ENCODE measurements at regions not wholly inside any gene's neighbourhood (a gene's known extent, or its start where the extent isn't known, plus 50 kb on each side); places are given as distances from the start of the nearest gene placed in this dataset.
"Not testable (repeated sequence)": the region's sequence is repeated elsewhere in the genome, so short reads cannot be mapped to it uniquely, and the experiment has no call there.

DNA sequence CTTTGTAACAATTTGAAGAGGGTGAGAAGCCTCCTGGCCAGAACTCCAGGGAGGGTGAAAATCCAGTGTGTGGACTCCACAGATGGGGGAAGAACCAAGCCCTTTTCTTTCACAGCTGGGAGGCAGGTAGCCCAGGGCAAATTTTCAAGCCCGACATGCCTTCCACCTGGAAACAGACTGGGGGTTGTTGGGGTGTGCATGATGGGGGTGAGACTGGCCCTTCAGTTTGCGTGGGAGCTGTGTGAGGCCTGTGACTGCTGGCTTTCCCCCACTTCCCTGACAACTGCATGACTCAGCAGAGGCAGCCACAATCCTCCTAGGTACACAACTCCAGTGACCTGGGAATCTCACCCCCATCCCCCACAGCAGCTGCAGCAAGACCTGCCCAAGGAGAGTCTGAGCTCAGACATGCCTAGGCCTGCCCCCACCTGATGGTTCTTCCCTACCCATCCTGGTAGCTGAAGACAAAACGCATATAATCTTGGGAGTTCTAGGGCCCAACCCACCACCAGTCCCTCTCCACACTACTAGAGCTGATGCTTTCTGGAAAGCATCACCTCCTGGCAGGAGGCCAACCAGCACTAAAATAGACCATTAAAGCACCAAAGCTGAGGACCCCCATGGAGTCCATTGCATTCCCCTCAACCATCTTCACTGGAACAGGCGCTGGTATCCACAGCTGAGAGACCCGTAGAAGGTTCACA lies 445.4 kb downstream of the TFEC start:
- FAIRE-seq (no peak), DNase-seq (ENCODE audit: low spot score in 2 of 2) (no peak)

GRCh38 chr7:115582956-115583355 lies 447.6 kb downstream of the TFEC start:
- FAIRE-seq (no peak), DNase-seq (ENCODE audit: low spot score in 2 of 2) (no peak)

- no peak for FAIRE-seq
Measured at GRCh38 chr7:115578576-115578975, 452.0 kb downstream of the TFEC start.

DNA sequence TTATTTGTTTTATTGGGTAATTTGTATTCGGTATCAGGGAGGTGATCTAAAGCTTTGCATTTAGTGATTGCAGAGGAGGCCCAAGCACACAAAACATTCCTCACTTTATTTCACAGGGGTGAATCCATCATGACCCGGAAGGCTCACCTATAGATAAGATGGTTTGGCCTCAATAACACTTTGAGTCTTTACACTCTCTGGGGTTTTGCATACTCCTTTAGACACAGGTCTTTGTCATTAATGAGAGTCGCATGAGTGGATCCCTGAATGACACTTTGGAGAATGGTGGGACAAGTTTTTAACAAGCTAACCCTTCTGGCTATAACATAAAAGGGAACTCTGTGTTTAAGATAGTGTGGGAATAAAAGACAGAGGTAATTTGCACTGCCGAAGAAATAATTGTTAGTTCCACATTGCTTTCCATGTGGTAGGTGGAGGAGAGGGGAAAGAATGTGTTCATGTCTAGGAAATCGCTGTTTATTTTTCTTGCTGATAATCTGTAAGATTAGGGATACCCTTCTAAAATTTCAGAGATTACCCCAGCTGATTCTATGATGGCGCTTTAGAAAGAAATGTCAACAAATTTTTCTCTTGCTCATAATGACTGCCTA lies 455.8 kb downstream of the TFEC start:
- FAIRE-seq (no peak), DNase-seq (ENCODE audit: low spot score in 2 of 2) (no peak)

More at GRCh38 chr7:115578576-115578975, 452.0 kb downstream of the TFEC start:
- DNase-seq (ENCODE audit: low spot score in 2 of 2), result no peak

DNA sequence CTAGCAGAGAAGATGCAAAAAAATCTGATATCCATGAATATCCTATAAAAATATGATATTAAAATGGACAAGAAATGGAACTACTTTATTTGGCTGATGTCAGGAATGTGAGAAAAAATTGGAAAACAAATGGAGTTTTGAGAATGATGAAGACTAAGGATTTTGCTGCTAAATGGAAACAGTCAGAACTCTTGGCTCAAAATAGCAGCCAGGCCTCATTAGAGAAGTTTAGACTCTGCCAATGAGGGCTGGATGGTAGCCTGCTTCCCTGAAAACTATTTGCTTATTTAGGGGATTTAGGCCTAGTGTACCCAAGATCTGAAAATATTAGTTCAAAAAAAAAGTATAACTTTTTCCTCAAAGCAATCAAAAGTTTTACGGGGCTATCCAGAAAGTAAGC lies 458.5 kb downstream of the TFEC start:
- FAIRE-seq (no peak), DNase-seq (ENCODE audit: low spot score in 2 of 2) (no peak)

GRCh38 chr7:115561335-115562110 lies 469.0 kb downstream of the TFEC start:
- FAIRE-seq, result no peak

DNA sequence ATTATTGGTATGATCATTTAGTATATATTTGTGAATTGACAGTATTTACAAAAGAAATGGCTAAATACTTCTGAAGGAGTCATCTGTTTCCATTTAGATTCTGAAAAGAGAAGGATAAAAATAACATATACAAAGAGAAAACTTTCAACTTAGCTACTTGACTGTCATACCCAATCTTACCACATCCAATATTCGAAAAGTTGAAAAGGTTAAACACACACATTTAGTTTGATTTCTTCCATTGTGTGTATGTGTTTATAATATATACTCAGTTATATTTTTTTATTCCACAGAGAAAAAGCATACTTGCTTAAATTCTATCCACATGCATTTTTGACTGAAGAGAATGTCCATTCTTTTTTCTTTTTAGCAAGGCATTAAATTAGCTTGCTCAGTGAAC lies 470.7 kb downstream of the TFEC start:
- FAIRE-seq, result peak; percentile 3
- no peak for DNase-seq (ENCODE audit: low spot score in 2 of 2)

More at GRCh38 chr7:115561335-115562110, 469.0 kb downstream of the TFEC start:
- DNase-seq (ENCODE audit: low spot score in 2 of 2), result no peak

- no peak for FAIRE-seq
- no peak for DNase-seq (ENCODE audit: low spot score in 2 of 2)
Measured at GRCh38 chr7:115558161-115558560, 472.4 kb downstream of the TFEC start.

DNA sequence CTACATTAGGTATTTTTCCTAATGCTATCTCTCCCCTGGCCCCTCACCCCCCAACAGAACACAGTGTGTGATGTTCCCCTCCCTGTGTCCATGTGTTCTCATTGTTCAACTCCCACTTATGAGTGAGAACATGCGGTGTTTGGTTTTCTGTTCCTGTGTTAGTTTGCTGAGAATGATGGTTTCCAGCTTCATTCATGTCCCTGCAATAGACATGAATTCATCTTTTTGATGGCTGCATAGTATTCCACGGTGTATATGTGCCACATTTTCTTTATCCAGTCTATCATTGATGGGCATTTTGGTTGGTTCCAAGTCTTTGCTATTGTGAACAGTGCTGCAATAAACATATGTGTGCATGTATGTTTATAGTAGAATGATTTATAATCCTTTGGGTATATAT lies 473.3 kb downstream of the TFEC start:
- not testable (repeated sequence) for FAIRE-seq; DNase-seq (ENCODE audit: low spot score in 2 of 2)

DNA sequence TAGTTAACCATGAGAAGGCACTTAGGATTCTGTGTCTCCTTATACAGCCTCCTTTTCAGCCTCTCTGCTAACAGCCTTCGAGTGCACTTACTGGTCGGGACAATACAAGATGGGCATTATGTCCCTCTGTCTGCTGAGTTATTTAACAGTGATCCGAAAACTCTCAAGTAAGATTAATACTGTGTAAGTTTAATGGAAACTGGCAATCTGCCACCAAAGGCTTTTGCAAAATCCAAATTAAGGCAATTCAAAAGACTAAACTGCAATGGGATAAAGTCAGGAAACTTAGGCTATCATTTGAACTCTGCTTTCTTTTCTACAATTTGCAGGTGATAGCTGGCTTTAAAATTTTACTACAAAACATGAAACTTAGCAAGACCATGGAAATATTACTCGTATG lies 477.8 kb downstream of the TFEC start:
- FAIRE-seq, result no peak
- DNase-seq (ENCODE audit: low spot score in 2 of 2), result no peak

GRCh38 chr7:115549910-115550309 lies 480.7 kb downstream of the TFEC start:
- DNase-seq (ENCODE audit: low spot score in 2 of 2), result no peak

GRCh38 chr7:115548756-115549155 lies 481.8 kb downstream of the TFEC start:
- no peak for DNase-seq (ENCODE audit: low spot score in 2 of 2)
- no peak for FAIRE-seq

More at GRCh38 chr7:115549910-115550309, 480.7 kb downstream of the TFEC start:
- no peak for FAIRE-seq

GRCh38 chr7:115546790-115547189 lies 483.8 kb downstream of the TFEC start:
- DNase-seq (ENCODE audit: low spot score in 2 of 2), result no peak
- no peak for FAIRE-seq

DNA sequence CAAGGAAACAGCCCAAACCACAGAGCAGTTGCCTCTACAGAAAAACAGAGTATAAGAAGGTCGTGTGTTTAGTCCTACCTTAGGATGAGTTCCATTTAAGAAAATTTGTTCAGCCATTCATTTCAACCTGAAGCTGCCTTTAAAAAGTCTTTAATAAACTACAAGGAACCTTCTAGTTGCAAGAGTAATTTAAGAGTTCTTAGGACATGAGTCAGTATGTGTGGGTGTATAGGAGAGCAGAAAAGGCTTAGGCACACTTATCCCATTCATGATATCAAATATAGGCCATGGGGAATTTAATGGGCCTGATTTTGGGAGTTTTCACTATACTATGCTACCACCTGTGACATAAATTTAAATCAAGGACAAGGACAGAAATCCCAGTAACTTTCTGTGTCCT lies 496.8 kb downstream of the TFEC start:
- no peak for FAIRE-seq
- no peak for DNase-seq (ENCODE audit: low spot score in 2 of 2)

- FAIRE-seq, result no peak
Measured at GRCh38 chr7:115526278-115526677, 504.3 kb downstream of the TFEC start.

DNA sequence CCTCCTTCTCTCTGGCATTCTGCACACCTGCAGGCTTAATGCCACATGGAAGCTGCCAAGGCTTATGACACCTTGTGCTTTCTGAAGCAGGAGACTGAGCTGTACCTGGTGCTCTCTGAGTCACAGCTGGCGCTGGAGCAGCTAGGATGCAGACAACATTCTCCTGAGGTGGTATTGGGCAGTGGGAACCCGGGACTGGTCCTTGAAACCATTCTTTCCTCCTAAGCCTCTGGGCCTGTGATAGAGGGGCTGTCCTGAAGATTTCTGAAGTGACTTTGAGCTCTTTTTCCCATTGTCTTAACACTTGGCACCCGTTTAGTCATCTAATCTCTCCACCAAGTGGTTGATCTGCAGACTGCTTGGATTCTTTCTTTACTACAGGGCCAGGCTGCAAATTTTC lies 508.4 kb downstream of the TFEC start:
- DNase-seq (ENCODE audit: low spot score in 2 of 2), result no peak
- no peak for FAIRE-seq

More at GRCh38 chr7:115526278-115526677, 504.3 kb downstream of the TFEC start:
- DNase-seq (ENCODE audit: low spot score in 2 of 2), result no peak

DNA sequence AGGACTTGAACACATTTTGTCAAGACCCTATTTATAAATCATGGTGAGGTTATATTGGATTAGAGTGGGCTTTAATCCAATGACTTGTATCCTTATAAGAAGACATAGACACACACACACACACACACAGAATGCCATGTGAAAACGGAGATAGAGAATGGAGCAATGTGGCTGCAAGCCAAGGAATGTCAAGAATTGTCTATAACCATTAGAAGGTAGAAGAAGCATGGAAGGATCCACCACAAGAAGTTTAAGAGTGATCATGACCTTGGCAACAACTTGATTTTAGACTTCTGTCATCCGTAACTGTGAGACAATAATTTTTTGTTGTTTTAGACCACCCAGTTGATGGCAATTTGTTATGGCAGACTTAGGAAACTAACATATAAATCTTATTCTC lies 514.2 kb downstream of the TFEC start:
- FAIRE-seq, result no peak
- no peak for DNase-seq (ENCODE audit: low spot score in 2 of 2)

- DNase-seq (ENCODE audit: low spot score in 2 of 2) (no peak), FAIRE-seq (no peak)
Measured at GRCh38 chr7:115511330-115511729, 519.2 kb downstream of the TFEC start.

DNA sequence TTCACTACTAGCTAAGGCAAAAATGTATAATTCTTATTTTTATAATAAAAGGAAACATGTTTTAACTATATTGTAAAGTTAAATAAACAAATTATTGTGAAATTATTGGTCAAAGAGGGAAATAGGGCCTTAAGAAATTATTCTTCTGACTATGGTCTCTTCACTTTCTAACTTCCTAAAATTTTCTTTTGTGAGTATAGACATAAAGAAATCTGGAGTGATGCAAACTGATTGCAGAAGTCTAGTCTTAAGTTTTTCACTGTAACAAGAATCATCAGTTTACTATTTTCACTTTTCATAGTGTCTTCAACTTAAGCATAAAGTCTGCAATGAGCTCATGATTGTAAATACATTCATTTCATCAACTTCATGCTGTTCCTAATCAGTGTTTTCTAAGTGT lies 525.4 kb downstream of the TFEC start:
- DNase-seq (ENCODE audit: low spot score in 2 of 2), result no peak
- no peak for FAIRE-seq

DNA sequence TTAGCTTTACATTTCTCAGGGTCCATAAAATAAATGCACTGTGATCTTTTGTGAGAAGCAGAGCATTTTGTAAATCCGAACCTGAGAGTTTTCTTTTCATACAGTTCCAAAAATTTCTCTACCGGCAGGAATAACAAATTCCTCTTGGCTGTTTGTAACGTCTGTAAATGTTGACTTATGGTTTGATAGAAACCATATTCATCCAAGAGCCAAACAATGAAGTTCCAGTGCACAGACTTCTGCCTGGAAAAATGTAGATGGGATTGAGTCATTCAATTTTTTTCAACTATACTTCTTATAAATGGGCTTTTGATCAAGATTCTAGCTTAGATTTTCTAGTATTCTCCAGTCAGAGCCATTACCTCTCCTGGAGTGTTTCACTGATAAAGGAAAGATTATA lies 530.6 kb downstream of the TFEC start:
- FAIRE-seq, result no peak
- DNase-seq (ENCODE audit: low spot score in 2 of 2), result no peak

GRCh38 chr7:115496006-115496405 lies 534.6 kb downstream of the TFEC start:
- DNase-seq (ENCODE audit: low spot score in 2 of 2) (no peak), FAIRE-seq (no peak)

Data from frontal cortex (tissue), 3 donors.